ENCODE measurements at regions not wholly inside any gene's neighbourhood (a gene's known extent, or its start where the extent isn't known, plus 50 kb on each side); places are given as distances from the start of the nearest gene placed in this dataset.
A peak's percentile ranks its signal among the peaks of the same experiment; 100 is the strongest.

- no peak for DNase-seq (ENCODE audit: low spot score)
These were observed 305.0 kb upstream of the IRX4 start for GRCh38 chr5:2187687-2188086.

- no peak for DNase-seq (ENCODE audit: low spot score)
These were observed 304.4 kb upstream of the IRX4 start for GRCh38 chr5:2187156-2187555.

- no peak for DNase-seq (ENCODE audit: low spot score)
These were observed 303.8 kb upstream of the IRX4 start for GRCh38 chr5:2186472-2187015.

GRCh38 chr5:2185646-2186471 is 303.1 kb upstream of the IRX4 start:
- DNase-seq (ENCODE audit: low spot score) = no peak

- no peak for DNase-seq (ENCODE audit: low spot score)
These were observed 302.1 kb upstream of the IRX4 start for GRCh38 chr5:2184563-2185540.

GRCh38 chr5:2184026-2184366 is 301.3 kb upstream of the IRX4 start:
- no peak for DNase-seq (ENCODE audit: low spot score)

- no peak for DNase-seq (ENCODE audit: low spot score)
These were observed 300.7 kb upstream of the IRX4 start for GRCh38 chr5:2183154-2184025.

GRCh38 chr5:2182020-2182419 is 299.3 kb upstream of the IRX4 start:
- DNase-seq (ENCODE audit: low spot score) = no peak

GRCh38 chr5:2181557-2181956 is 298.8 kb upstream of the IRX4 start:
- no peak for DNase-seq (ENCODE audit: low spot score)

GRCh38 chr5:2181149-2181548 is 298.4 kb upstream of the IRX4 start:
- no peak for DNase-seq (ENCODE audit: low spot score)

GRCh38 chr5:2180456-2180855 is 297.7 kb upstream of the IRX4 start:
- no peak for DNase-seq (ENCODE audit: low spot score)

- no peak for DNase-seq (ENCODE audit: low spot score)
These were observed 297.1 kb upstream of the IRX4 start for GRCh38 chr5:2179861-2180260.

- DNase-seq (ENCODE audit: low spot score) = no peak
These were observed 295.8 kb upstream of the IRX4 start for GRCh38 chr5:2178528-2178927.

- DNase-seq (ENCODE audit: low spot score) = no peak
These were observed 295.3 kb upstream of the IRX4 start for GRCh38 chr5:2178071-2178477.

GRCh38 chr5:2177244-2177643 is 294.5 kb upstream of the IRX4 start:
- DNase-seq (ENCODE audit: low spot score) = no peak

GRCh38 chr5:2176581-2176980 is 293.9 kb upstream of the IRX4 start:
- no peak for DNase-seq (ENCODE audit: low spot score)

GRCh38 chr5:2175842-2176404 is 293.2 kb upstream of the IRX4 start:
- DNase-seq (ENCODE audit: low spot score) = no peak

- no peak for DNase-seq (ENCODE audit: low spot score)
These were observed 292.3 kb upstream of the IRX4 start for GRCh38 chr5:2175041-2175440.

- no peak for DNase-seq (ENCODE audit: low spot score)
These were observed 291.8 kb upstream of the IRX4 start for GRCh38 chr5:2174538-2174937.

GRCh38 chr5:2173151-2173834 is 290.6 kb upstream of the IRX4 start:
- DNase-seq (ENCODE audit: low spot score) = peak; percentile 31

- DNase-seq (ENCODE audit: low spot score) = no peak
These were observed 289.7 kb upstream of the IRX4 start for GRCh38 chr5:2172471-2172870.

All from pons (tissue), 1 donor.